ENCODE measurements at regions not wholly inside any gene's neighbourhood (a gene's known extent, or its start where the extent isn't known, plus 50 kb on each side); places are given as distances from the start of the nearest gene placed in this dataset.
"Not testable (repeated sequence)": the region's sequence is repeated elsewhere in the genome, so short reads cannot be mapped to it uniquely, and the experiment has no call there.

DNA sequence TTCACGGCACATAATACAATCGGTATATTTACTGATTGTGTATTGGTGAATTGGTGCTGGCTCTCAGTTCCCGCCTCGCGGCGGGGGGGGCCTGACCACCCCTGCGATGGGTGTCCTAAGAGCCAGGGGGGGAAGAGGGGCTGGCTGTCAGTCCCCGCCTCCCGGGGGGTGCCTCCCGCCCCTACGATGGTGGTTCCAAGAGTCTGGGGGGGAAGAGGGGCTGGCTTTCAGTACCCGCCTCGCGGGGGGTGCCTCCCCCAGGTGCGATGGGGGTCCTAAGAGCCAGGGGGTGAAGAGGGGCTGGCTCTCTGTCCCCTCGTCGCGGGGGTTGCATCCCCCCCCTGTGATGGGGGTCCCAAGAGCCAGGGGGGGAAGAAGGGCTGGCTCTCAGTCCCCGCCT lies 2321.8 kb upstream of the PCDH20 start (continued):
- TF ChIP-seq, protein P1, sequence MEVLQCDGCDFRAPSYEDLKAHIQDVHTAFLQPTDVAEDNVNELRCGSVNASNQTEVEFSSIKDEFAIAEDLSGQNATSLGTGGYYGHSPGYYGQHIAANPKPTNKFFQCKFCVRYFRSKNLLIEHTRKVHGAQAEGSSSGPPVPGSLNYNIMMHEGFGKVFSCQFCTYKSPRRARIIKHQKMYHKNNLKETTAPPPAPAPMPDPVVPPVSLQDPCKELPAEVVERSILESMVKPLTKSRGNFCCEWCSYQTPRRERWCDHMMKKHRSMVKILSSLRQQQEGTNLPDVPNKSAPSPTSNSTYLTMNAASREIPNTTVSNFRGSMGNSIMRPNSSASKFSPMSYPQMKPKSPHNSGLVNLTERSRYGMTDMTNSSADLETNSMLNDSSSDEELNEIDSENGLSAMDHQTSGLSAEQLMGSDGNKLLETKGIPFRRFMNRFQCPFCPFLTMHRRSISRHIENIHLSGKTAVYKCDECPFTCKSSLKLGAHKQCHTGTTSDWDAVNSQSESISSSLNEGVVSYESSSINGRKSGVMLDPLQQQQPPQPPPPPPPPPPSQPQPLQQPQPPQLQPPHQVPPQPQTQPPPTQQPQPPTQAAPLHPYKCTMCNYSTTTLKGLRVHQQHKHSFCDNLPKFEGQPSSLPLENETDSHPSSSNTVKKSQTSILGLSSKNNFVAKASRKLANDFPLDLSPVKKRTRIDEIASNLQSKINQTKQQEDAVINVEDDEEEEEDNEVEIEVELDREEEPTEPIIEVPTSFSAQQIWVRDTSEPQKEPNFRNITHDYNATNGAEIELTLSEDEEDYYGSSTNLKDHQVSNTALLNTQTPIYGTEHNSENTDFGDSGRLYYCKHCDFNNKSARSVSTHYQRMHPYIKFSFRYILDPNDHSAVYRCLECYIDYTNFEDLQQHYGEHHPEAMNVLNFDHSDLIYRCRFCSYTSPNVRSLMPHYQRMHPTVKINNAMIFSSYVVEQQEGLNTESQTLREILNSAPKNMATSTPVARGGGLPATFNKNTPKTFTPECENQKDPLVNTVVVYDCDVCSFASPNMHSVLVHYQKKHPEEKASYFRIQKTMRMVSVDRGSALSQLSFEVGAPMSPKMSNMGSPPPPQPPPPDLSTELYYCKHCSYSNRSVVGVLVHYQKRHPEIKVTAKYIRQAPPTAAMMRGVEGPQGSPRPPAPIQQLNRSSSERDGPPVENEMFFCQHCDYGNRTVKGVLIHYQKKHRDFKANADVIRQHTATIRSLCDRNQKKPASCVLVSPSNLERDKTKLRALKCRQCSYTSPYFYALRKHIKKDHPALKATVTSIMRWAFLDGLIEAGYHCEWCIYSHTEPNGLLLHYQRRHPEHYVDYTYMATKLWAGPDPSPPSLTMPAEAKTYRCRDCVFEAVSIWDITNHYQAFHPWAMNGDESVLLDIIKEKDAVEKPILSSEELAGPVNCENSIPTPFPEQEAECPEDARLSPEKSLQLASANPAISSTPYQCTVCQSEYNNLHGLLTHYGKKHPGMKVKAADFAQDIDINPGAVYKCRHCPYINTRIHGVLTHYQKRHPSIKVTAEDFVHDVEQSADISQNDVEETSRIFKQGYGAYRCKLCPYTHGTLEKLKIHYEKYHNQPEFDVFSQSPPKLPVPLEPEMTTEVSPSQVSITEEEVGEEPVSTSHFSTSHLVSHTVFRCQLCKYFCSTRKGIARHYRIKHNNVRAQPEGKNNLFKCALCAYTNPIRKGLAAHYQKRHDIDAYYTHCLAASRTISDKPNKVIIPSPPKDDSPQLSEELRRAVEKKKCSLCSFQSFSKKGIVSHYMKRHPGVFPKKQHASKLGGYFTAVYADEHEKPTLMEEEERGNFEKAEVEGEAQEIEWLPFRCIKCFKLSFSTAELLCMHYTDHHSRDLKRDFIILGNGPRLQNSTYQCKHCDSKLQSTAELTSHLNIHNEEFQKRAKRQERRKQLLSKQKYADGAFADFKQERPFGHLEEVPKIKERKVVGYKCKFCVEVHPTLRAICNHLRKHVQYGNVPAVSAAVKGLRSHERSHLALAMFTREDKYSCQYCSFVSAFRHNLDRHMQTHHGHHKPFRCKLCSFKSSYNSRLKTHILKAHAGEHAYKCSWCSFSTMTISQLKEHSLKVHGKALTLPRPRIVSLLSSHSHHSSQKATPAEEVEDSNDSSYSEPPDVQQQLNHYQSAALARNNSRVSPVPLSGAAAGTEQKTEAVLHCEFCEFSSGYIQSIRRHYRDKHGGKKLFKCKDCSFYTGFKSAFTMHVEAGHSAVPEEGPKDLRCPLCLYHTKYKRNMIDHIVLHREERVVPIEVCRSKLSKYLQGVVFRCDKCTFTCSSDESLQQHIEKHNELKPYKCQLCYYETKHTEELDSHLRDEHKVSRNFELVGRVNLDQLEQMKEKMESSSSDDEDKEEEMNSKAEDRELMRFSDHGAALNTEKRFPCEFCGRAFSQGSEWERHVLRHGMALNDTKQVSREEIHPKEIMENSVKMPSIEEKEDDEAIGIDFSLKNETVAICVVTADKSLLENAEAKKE (CRISPR knock-in tag; IDR thresholded peaks at IDR 0.05): no peak
- TF ChIP-seq ZNF114 (CRISPR knock-in tag; IDR thresholded peaks at IDR 0.05): no peak
- no peak for TF ChIP-seq POLR2AphosphoS5 (IDR thresholded peaks at IDR 0.05; ENCODE audit: low read depth)

DNA sequence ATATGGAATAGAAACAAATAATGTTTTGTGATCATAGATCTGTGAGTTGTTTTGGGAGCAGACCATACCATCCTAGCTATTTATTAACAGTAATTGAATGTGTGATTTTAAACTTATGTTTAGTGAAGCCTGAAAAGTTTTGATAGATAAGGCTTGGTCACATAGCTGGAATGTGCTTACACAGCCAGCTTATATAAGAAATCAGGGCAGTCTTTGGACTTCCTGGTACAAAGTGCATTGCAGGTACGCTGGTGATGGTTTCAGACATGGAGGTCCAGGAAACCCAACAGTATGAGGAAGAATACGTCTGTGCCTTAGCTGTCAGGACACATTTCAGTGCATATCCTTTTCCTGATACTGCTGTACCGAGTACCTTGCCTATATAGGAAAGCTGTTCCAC lies 2316.2 kb upstream of the PCDH20 start:
- no peak overlapping the region for H3K4me3 ChIP-seq
- ATAC-seq (no peak), DNase-seq (ENCODE audit: low spot score) (no peak)
- Mint-ChIP-seq H3K27ac (no peak overlapping the region), H3K4me1 (no peaks in the 10 kb centered on the region), H3K4me3 (no peak overlapping the region), H3K27me3 (ENCODE audit: insufficient read depth, low read depth, poor library complexity) (no peaks in the 10 kb centered on the region), H3K9me3 (peaks cover 1% of the 10 kb centered on the region; the same call in 1 of the 3 replicates), H3K36me3 (ENCODE audit: low read depth) (no peaks in the 10 kb centered on the region)
- no peaks in the 10 kb centered on the region for H3K27me3 ChIP-seq (ENCODE audit: insufficient read depth)
- no peak overlapping the region for H3K27ac ChIP-seq (ENCODE audit: low read depth)
- H3K79me2 ChIP-seq (replicated peaks; ENCODE audit: insufficient read depth): no peaks in the 10 kb centered on the region
- no peaks in the 10 kb centered on the region for H3F3A ChIP-seq (replicated peaks; ENCODE audit: low read depth)
- no peak overlapping the region for H2AFZ ChIP-seq
- H3K9me2 ChIP-seq (ENCODE audit: insufficient read depth): no peaks in the 10 kb centered on the region
- no peaks in the 10 kb centered on the region for H3K36me3 ChIP-seq (ENCODE audit: insufficient read depth)
- H3K4me2 ChIP-seq: no peak overlapping the region
- TF ChIP-seq, protein P1 (CRISPR knock-in tag; IDR thresholded peaks at IDR 0.05): no peak
- no peaks in the 10 kb centered on the region for H3K4me1 ChIP-seq (ENCODE audit: insufficient read depth)
- no peaks in the 10 kb centered on the region for H4K20me1 ChIP-seq (replicated peaks; ENCODE audit: insufficient read depth)

DNA sequence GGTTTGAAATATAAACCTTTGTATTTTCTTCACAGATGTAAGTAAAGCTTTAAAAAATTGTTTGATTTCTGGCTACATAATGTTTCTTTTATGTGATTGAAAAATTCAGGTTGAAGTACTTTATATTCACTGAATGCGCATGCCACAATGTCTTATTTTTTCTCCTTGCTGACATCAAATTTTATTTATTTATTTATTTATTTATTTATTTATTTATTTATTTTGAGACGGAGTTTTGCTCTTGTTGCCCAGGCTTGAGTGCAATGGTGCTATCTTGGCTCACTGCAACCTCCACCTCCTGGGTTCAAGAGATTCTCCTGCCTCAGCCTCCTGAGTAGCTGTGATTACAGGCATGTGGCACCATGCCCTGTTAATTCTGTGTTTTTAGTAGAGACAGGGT lies 2296.5 kb upstream of the PCDH20 start:
- H3K4me3 ChIP-seq; H3K27me3 ChIP-seq (ENCODE audit: insufficient read depth); H3K79me2 ChIP-seq (replicated peaks; ENCODE audit: insufficient read depth); H2AFZ ChIP-seq; H3K36me3 Mint-ChIP-seq (ENCODE audit: low read depth); H3K27ac ChIP-seq (ENCODE audit: low read depth); H3K27me3 Mint-ChIP-seq (ENCODE audit: insufficient read depth, low read depth, poor library complexity); H3K4me1 ChIP-seq (ENCODE audit: insufficient read depth); ATAC-seq; H3K27ac Mint-ChIP-seq; H3K9me3 Mint-ChIP-seq; DNase-seq (ENCODE audit: low spot score); H3K9me2 ChIP-seq (ENCODE audit: insufficient read depth); H3K4me3 Mint-ChIP-seq; H4K20me1 ChIP-seq (replicated peaks; ENCODE audit: insufficient read depth); H3F3A ChIP-seq (replicated peaks; ENCODE audit: low read depth); H3K36me3 ChIP-seq (ENCODE audit: insufficient read depth); H3K4me1 Mint-ChIP-seq; H3K4me2 ChIP-seq: not testable (repeated sequence)

Measured in GM23338 (cell line).